Naive thymus-derived CD8-positive, alpha-beta T cell (primary cell): ENCODE measurements at regions not wholly inside any gene's neighbourhood (a gene's known extent, or its start where the extent isn't known, plus 50 kb on each side); places are given as distances from the start of the nearest gene placed in this dataset.

Experiments used
- ATAC-seq, 2 donors: fragments of 150-1000 bp; cut with Tn5 transposase in 1 of 2; sonication (Bioruptor Pico), chemical (Tn5 transposase) in 1 of 2; 1 replicate in 1 of 2; 2 replicates in 1 of 2; pipeline ENCODE4 v1.10.0; 2021; ENCODE audit warnings: mild to moderate bottlenecking in 2 of 2, moderate library complexity in 2 of 2
- POLR2A ChIA-PET: fragments of 350-600 bp; sonication (Branson Sonifier 250); formaldehyde crosslinking; loops from one replicate; lab custom pipeline; 2021; ENCODE audit warnings: antibody characterized with exemption; lab: Charles Lee
- DNase-seq, 10 donors: peaks; one replicate each; pipeline versions ENCODE4 v3.0.0 to v3.0.0-alpha.2; 2020 to 2022
- H3K27ac Mint-ChIP-seq, 10 donors: one replicate each; pipeline ENCODE4 v1.8.0; 2020 to 2022; ENCODE audit warnings: mild to moderate bottlenecking in 10 of 10, mixed read lengths in 10 of 10, moderate library complexity in 4 of 10, inconsistent platforms in 1 of 10
- H3K27me3 Mint-ChIP-seq, 5 donors: one replicate each; pipeline ENCODE4 v1.8.0; 2021 to 2022; ENCODE audit warnings: mixed read lengths in 5 of 5
- H3K36me3 Mint-ChIP-seq, 3 donors: one replicate each; pipeline ENCODE4 v1.8.0; 2020 to 2022; ENCODE audit warnings: mixed read lengths in 3 of 3, mild to moderate bottlenecking in 2 of 3, inconsistent platforms in 1 of 3
- H3K4me1 Mint-ChIP-seq, 4 donors: one replicate each; pipeline ENCODE4 v1.8.0; 2021 to 2022; ENCODE audit warnings: mixed read lengths in 4 of 4
- H3K4me3 Mint-ChIP-seq, 10 donors: one replicate each; pipeline ENCODE4 v1.8.0; 2020 to 2022; ENCODE audit warnings: mild to moderate bottlenecking in 10 of 10, mixed read lengths in 10 of 10, moderate library complexity in 6 of 10, inconsistent platforms in 1 of 10
- H3K9me3 Mint-ChIP-seq, 9 donors: one replicate each; pipeline ENCODE4 v1.8.0; 2020 to 2022; ENCODE audit warnings: mixed read lengths in 9 of 9, mild to moderate bottlenecking in 3 of 9, inconsistent platforms in 1 of 9, moderate library complexity in 1 of 9

GRCh38 chr9:79371301-79371700 is 200.5 kb upstream of the TLE4 start:
- Mint-ChIP-seq H3K27ac (no peak overlapping the region), H3K27me3 (peaks cover 0 to 3% (median 0%) of the 10 kb centered on the region in 5 donors), H3K4me3 (no peak overlapping the region), H3K9me3 (peaks cover 0 to 2% (median 0%) of the 10 kb centered on the region in 9 donors), H3K36me3 (peaks cover 0 to 6% (median 0%) of the 10 kb centered on the region in 3 donors), H3K4me1 (no peaks in the 10 kb centered on the region)
- ATAC-seq (no peak), DNase-seq (no peak)
- POLR2A ChIA-PET = no interaction called here

DNA sequence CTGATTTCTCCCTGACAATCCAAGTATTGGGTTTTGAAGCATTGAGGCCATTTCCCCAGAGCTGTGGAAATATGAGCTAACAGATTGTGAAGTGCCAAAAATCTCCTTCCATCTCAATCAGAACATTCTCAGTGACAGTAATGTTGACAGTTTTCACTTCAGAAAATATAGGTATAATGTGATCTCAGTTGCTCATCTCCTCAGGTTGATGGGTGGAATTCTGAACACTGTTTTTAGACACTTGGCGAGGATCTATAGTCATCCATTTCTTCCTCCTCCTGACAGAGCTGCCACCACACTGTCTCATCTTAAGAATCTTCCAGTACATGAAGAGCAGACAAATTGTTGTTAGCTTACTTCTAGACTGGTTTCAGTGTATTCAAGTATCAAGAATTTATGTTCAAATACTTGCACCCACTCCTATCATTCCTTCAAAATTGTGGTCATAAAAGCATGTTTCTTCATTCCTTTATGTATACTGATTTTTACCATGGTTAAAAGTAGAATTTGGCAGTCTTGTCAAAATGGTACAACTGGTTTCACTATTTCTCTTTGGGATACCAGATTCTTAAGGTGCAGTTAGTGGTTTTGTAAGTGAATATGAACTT is 199.7 kb upstream of the TLE4 start:
- ATAC-seq (no peak), DNase-seq (no peak)
- Mint-ChIP-seq H3K4me3 (no peak overlapping the region), H3K36me3 (peaks cover 0 to 6% (median 0%) of the 10 kb centered on the region in 3 donors), H3K27ac (no peak overlapping the region), H3K4me1 (no peaks in the 10 kb centered on the region), H3K27me3 (peaks cover 0 to 3% (median 0%) of the 10 kb centered on the region in 5 donors), H3K9me3 (peaks cover 0 to 2% (median 0%) of the 10 kb centered on the region in 9 donors)
- POLR2A ChIA-PET = no interaction called here

DNA sequence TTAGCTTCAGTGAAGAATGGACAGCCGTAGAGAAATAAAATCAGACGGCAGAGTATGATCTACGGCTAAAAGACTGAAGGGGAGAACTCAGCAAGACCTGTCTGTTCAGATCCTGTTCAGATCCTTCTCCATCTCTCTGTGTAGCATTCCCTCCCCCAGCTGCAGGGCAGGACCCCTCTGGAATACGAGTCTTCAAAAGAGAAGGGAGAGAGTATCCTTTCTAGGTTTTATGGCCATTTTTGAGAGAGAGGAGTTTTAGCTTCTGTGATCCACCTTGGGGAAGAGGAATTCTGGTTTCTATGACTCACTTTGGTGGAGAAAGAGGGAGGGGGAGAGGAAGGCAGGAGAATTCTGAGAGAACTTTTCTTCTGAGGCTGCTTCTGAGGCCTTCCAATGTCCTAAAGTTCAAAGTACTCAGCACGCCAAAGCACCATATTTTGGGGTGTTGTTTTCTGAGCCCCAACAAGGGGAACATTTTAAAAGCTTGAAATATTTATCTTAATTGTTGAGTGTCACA is 194.4 kb upstream of the TLE4 start:
- DNase-seq (no peak), ATAC-seq (no peak)
- H3K27me3 Mint-ChIP-seq = peaks cover 0 to 4% (median 1%) of the 10 kb centered on the region in 5 donors
- H3K36me3 Mint-ChIP-seq = peaks cover 0 to 16% (median 0%) of the 10 kb centered on the region in 3 donors
- H3K4me3 Mint-ChIP-seq = no peak overlapping the region
- POLR2A ChIA-PET = no interaction called here
- H3K27ac Mint-ChIP-seq = no peak overlapping the region
- no peaks in the 10 kb centered on the region for H3K4me1 Mint-ChIP-seq
- H3K9me3 Mint-ChIP-seq = peaks cover 0 to 11% (median 4%) of the 10 kb centered on the region in 9 donors

- Mint-ChIP-seq H3K4me1 (no peaks in the 10 kb centered on the region), H3K36me3 (peaks cover 0 to 16% (median 0%) of the 10 kb centered on the region in 3 donors), H3K27me3 (peaks cover 1 to 7% (median 5%) of the 10 kb centered on the region in 5 donors), H3K27ac (no peak overlapping the region), H3K4me3 (no peak overlapping the region), H3K9me3 (peaks cover 0 to 11% (median 4%) of the 10 kb centered on the region in 9 donors)
- no peak for DNase-seq
- POLR2A ChIA-PET = no interaction called here
- no peak for ATAC-seq
Observed at GRCh38 chr9:79378107-79378506, 193.7 kb upstream of the TLE4 start.

DNA sequence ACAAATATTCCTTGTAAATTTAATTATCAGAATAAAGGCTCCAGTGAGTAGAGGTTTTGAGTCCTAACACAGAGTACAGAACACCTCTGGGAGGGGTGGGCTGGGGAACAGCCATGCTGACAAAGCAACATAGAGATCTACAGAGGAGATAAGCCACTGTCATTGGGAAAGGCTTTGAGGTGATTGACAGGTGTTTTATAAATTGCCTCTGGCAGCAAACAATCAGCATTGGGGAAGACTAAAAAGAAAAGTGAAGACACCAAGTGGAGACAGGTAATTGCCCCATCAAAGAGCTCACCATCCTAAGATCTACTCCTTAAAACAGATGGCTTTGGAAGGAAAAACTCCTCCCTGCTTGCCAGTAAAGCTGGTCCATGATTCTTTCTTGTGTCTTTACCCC is 189.7 kb upstream of the TLE4 start:
- no peak overlapping the region for H3K4me3 Mint-ChIP-seq
- POLR2A ChIA-PET = no interaction called here

DNA sequence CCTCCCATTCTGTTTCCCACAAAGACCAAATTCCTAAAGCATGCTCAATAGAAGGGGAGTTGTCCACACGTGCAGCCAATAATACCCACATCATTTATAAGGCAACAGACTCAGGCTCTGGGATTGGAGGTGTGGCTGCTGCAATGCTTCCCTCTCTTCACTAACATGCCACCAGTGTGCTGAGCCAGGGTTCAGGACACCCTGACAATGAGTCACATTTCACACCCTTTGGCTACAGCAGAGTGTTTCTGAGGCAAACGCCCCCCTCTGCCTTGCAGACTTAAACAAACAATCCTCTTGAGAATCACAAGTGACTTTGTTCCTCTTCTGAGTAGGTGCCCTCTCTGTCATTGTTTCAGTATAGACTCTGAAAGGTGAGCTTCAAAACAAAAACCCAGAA is 189.3 kb upstream of the TLE4 start:
- ATAC-seq = no peak
- H3K4me1 Mint-ChIP-seq = no peaks in the 10 kb centered on the region

More for the DNA sequence above, 189.7 kb upstream of the TLE4 start:
- H3K9me3 Mint-ChIP-seq = peaks cover 0 to 11% (median 6%) of the 10 kb centered on the region in 9 donors
- H3K27me3 Mint-ChIP-seq = peaks cover 3 to 10% (median 5%) of the 10 kb centered on the region in 5 donors
- peaks cover 0 to 10% (median 0%) of the 10 kb centered on the region in 3 donors for H3K36me3 Mint-ChIP-seq
- no peak for DNase-seq
- ATAC-seq = no peak
- no peak overlapping the region for H3K27ac Mint-ChIP-seq
- H3K4me1 Mint-ChIP-seq = no peaks in the 10 kb centered on the region

DNA sequence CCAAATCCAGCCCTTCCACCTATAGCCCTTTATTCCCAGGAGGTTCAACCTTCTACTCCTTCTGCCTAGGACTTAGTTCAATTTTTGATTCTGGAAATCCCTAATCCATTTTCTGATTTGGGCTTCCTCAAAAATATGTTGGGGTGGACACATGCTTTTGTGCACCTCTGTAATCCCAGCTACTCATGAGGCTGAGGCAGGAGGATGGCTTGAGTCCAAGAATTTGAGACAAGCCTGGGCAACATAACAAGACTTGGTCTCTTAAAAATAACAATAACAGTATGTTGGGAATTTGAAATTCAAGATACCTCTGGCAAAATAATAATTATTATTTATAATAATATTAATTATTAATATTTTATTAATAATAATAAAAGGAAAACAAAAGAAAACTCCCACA is 188.7 kb upstream of the TLE4 start:
- POLR2A ChIA-PET = no interaction called here
- no peaks in the 10 kb centered on the region for H3K4me1 Mint-ChIP-seq
- H3K36me3 Mint-ChIP-seq = peaks cover 0 to 10% (median 0%) of the 10 kb centered on the region in 3 donors
- DNase-seq (no peak), ATAC-seq (no peak)
- no peak overlapping the region for H3K27ac Mint-ChIP-seq
- H3K4me3 Mint-ChIP-seq = no peak overlapping the region
- H3K9me3 Mint-ChIP-seq = peaks cover 0 to 11% (median 6%) of the 10 kb centered on the region in 9 donors
- peaks cover 2 to 10% (median 5%) of the 10 kb centered on the region in 5 donors for H3K27me3 Mint-ChIP-seq

More for the DNA sequence above, 189.3 kb upstream of the TLE4 start:
- DNase-seq = no peak
- peaks cover 0 to 11% (median 6%) of the 10 kb centered on the region in 9 donors for H3K9me3 Mint-ChIP-seq
- no peak overlapping the region for H3K4me3 Mint-ChIP-seq
- H3K27ac Mint-ChIP-seq = no peak overlapping the region
- POLR2A ChIA-PET = no interaction called here
- H3K27me3 Mint-ChIP-seq = peaks cover 2 to 10% (median 5%) of the 10 kb centered on the region in 5 donors
- H3K36me3 Mint-ChIP-seq = peaks cover 0 to 10% (median 0%) of the 10 kb centered on the region in 3 donors

DNA sequence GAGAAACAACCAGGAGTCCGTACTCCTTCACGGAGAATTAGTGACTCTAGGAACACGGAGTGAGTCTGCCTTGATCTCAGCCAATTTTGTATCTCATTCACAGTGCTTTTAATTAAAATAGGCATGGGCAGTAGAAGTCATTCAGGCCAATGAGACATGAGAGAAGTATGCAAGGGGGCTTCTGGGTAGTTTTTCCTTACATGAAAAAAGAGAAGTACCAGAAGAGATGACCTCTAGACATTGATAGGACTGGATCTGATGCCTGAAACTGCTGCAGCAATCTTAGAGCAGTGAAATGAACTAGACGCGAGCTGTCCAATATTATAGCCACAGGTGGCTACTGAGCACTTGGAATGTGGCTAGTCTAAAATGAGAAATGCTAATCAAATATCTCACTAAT is 187.7 kb upstream of the TLE4 start:
- no peak for ATAC-seq
- DNase-seq = no peak
- Mint-ChIP-seq H3K36me3 (peaks cover 0 to 9% (median 0%) of the 10 kb centered on the region in 3 donors), H3K4me1 (no peaks in the 10 kb centered on the region), H3K4me3 (no peak overlapping the region), H3K27ac (no peak overlapping the region), H3K27me3 (peaks cover 4 to 10% (median 5%) of the 10 kb centered on the region in 5 donors), H3K9me3 (peaks cover 0 to 11% (median 6%) of the 10 kb centered on the region in 9 donors)
- POLR2A ChIA-PET = no interaction called here

DNA sequence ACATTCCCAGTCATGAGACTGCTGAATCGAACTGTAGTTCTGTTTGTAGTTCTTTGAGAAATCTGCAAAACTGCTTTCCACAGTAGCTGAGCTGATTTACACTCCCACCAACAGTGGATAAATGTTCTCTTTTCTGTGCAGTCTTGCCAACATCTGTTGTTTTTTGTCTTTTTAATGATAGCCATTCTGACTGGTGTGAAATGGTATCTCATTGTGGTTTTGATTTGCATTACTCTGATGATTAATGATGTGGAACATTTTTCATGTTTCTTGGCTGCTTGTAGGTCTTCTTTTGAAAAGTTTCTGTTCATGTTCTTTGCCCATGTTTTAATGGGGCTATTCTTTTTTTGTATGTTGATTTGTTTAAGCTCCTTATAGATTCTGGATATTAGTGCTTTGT is 187.3 kb upstream of the TLE4 start:
- H3K27ac Mint-ChIP-seq = no peak overlapping the region
- no peaks in the 10 kb centered on the region for H3K4me1 Mint-ChIP-seq
- H3K27me3 Mint-ChIP-seq = peaks cover 4 to 10% (median 5%) of the 10 kb centered on the region in 5 donors
- no peak overlapping the region for H3K4me3 Mint-ChIP-seq
- POLR2A ChIA-PET = no interaction called here
- H3K9me3 Mint-ChIP-seq = peaks cover 0 to 8% (median 3%) of the 10 kb centered on the region in 9 donors
- no peak for ATAC-seq
- no peak for DNase-seq
- H3K36me3 Mint-ChIP-seq = peaks cover 0 to 5% (median 0%) of the 10 kb centered on the region in 3 donors

DNA sequence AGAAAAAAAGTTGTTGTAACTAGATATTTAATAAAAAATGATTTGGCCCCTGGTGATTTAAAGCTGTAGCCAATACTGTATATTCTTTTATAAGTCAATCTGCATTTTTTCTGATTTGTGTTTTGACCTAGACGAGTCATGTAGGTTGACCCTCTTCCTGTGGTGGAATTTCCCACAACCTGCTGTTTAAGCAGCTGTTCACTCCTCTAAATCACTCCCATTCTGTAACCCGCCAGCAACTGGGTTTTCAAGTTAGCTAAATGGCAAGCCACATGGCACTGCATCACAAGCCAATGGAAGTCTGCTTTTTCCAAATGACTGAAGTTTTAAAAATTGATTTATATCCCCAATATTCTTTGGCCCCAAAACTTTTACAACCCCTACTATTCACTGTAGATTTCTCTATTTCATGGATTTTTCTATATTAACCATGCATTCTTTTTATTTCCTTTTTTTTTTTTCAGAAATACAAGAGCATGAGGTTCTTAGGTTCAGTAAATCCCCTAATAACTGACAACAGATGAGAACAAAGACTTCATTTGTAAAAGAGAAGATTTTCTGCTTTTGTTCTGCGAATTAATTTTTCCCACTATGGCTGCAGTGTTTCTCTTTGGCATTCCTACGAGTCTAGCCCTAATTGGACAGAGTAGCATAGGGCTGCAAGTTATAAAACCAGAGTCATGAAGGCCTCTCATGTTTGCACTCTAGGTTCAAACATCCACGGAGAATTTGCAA is 184.5 kb upstream of the TLE4 start:
- peaks cover 0 to 4% (median 0%) of the 10 kb centered on the region in 9 donors for H3K9me3 Mint-ChIP-seq
- POLR2A ChIA-PET = no interaction called here
- H3K27ac Mint-ChIP-seq = no peak overlapping the region

GRCh38 chr9:79390077-79390698 is 181.6 kb upstream of the TLE4 start:
- no peak for ATAC-seq
- no peak for DNase-seq
- H3K4me3 Mint-ChIP-seq = no peak overlapping the region
- POLR2A ChIA-PET = no interaction called here
- peaks cover 0 to 8% (median 2%) of the 10 kb centered on the region in 5 donors for H3K27me3 Mint-ChIP-seq
- no peak overlapping the region for H3K27ac Mint-ChIP-seq
- H3K4me1 Mint-ChIP-seq = no peaks in the 10 kb centered on the region
- H3K36me3 Mint-ChIP-seq = no peaks in the 10 kb centered on the region
- peaks cover 0 to 2% (median 0%) of the 10 kb centered on the region in 9 donors for H3K9me3 Mint-ChIP-seq

More for the DNA sequence above, 184.5 kb upstream of the TLE4 start:
- ATAC-seq (no peak), DNase-seq (no peak)
- Mint-ChIP-seq H3K4me1 (no peaks in the 10 kb centered on the region), H3K27me3 (peaks cover 3 to 10% (median 4%) of the 10 kb centered on the region in 5 donors), H3K4me3 (no peak overlapping the region), H3K36me3 (no peaks in the 10 kb centered on the region)

DNA sequence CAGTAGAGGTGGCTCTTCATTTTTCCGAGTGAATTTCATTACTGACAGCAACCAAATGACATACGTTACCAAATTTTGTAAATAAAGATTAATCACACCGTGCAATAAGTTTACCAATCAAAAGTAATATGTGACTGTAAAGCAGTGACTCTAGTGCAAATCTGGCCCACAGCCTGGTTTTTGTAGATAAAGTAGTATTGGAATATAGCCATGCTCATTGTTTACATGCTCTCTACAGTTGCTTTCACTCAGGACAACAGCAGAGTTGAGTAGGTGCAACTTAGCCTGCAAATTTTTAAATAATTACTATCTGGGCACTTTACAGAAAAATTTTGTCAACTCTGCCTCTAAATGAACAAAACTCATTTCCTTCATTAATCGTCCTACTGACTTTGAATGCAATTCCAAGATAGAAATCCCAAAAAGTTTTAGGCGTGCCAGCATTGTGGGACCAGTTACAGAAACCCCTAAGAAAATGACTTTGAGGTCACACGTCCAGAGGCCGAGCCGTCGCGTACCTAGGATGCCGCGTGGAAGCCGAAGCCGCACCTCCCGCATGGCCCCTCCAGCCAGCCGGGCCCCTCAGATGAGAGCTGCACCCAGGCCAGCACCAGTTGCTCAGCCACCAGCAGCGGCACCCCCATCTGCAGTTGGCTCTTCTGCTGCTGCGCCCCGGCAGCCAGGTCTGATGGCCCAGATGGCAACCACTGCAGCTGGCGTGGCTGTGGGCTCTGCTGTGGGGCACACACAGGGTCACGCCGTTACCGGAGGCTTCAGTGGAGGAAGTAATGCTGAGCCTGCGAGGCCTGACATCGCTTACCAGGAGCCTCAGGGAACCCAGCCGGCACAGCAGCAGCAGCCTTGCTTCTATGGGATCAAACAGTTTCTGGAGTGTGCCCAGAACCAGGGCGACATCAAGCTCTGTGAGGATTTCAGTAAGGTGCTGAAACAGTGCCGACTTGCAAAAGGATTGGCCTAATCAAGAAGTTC is 180.7 kb upstream of the TLE4 start:
- Mint-ChIP-seq H3K4me1 (no peaks in the 10 kb centered on the region), H3K9me3 (no peaks in the 10 kb centered on the region), H3K27ac (no peak overlapping the region), H3K36me3 (no peaks in the 10 kb centered on the region), H3K4me3 (no peak overlapping the region), H3K27me3 (peaks cover 0 to 8% (median 2%) of the 10 kb centered on the region in 5 donors)
- POLR2A ChIA-PET = no interaction called here
- DNase-seq (no peak), ATAC-seq (no peak)
